ENCODE measurements at regions not wholly inside any gene's neighbourhood (a gene's known extent, or its start where the extent isn't known, plus 50 kb on each side); places are given as distances from the start of the nearest gene placed in this dataset.

- DNase-seq: no peak
- Histone ChIP-seq H3K4me3 (no peak overlapping the region), H3K36me3 (no peaks in the 10 kb centered on the region), H3K27me3 (no peaks in the 10 kb centered on the region), H3K4me1 (no peaks in the 10 kb centered on the region), H3K27ac (no peak overlapping the region), H3K9me3 (no peaks in the 10 kb centered on the region)
- TF ChIP-seq POLR2A (IDR thresholded peaks at IDR 0.05): no peak
- TF ChIP-seq CTCF (IDR thresholded peaks at IDR 0.05): no peak
These were observed 281.7 kb upstream of the MTNR1B start for GRCh38 chr11:92687724-92688123.

GRCh38 chr11:92688416-92688815 lies 281.0 kb upstream of the MTNR1B start:
- no peak for DNase-seq
- H3K27me3 ChIP-seq: no peaks in the 10 kb centered on the region
- TF ChIP-seq CTCF (IDR thresholded peaks at IDR 0.05) (no peak), POLR2A (IDR thresholded peaks at IDR 0.05) (no peak)
- H3K4me1 ChIP-seq: no peaks in the 10 kb centered on the region
- H3K4me3 ChIP-seq: no peak overlapping the region
- no peaks in the 10 kb centered on the region for H3K9me3 ChIP-seq
- H3K36me3 ChIP-seq: no peaks in the 10 kb centered on the region
- H3K27ac ChIP-seq: no peak overlapping the region

GRCh38 chr11:92692826-92693546 lies 276.5 kb upstream of the MTNR1B start:
- H3K4me1 ChIP-seq: no peaks in the 10 kb centered on the region
- H3K9me3 ChIP-seq: no peaks in the 10 kb centered on the region
- H3K36me3 ChIP-seq: no peaks in the 10 kb centered on the region
- TF ChIP-seq POLR2A (IDR thresholded peaks at IDR 0.05): no peak
- no peak overlapping the region for H3K27ac ChIP-seq
- H3K4me3 ChIP-seq: no peak overlapping the region
- no peaks in the 10 kb centered on the region for H3K27me3 ChIP-seq
- DNase-seq: no peak

- Histone ChIP-seq H3K4me1 (no peaks in the 10 kb centered on the region), H3K27ac (no peak overlapping the region), H3K9me3 (no peaks in the 10 kb centered on the region), H3K36me3 (no peaks in the 10 kb centered on the region), H3K4me3 (no peak overlapping the region), H3K27me3 (no peaks in the 10 kb centered on the region)
- DNase-seq: no peak
- TF ChIP-seq CTCF (IDR thresholded peaks at IDR 0.05) (no peak), POLR2A (IDR thresholded peaks at IDR 0.05) (no peak)
These were observed 273.4 kb upstream of the MTNR1B start for GRCh38 chr11:92696076-92696475.

- H3K36me3 ChIP-seq: no peaks in the 10 kb centered on the region
- no peaks in the 10 kb centered on the region for H3K27me3 ChIP-seq
- DNase-seq: no peak
- no peaks in the 10 kb centered on the region for H3K9me3 ChIP-seq
- H3K27ac ChIP-seq: no peak overlapping the region
- no peaks in the 10 kb centered on the region for H3K4me1 ChIP-seq
- no peak overlapping the region for H3K4me3 ChIP-seq
- TF ChIP-seq POLR2A (IDR thresholded peaks at IDR 0.05): no peak
- no peak for TF ChIP-seq CTCF (IDR thresholded peaks at IDR 0.05)
These were observed 271.8 kb upstream of the MTNR1B start for GRCh38 chr11:92697461-92698312.

GRCh38 chr11:92698742-92699141 lies 270.7 kb upstream of the MTNR1B start:
- H3K27me3 ChIP-seq: no peaks in the 10 kb centered on the region
- no peak overlapping the region for H3K27ac ChIP-seq
- no peak overlapping the region for H3K4me3 ChIP-seq
- H3K4me1 ChIP-seq: no peaks in the 10 kb centered on the region
- no peak for DNase-seq
- H3K36me3 ChIP-seq: no peaks in the 10 kb centered on the region
- TF ChIP-seq CTCF (IDR thresholded peaks at IDR 0.05) (no peak), POLR2A (IDR thresholded peaks at IDR 0.05) (no peak)
- H3K9me3 ChIP-seq: no peaks in the 10 kb centered on the region

Measured in Peyer's patch (tissue), 4 donors.